HEK293T (cell line): ENCODE measurements at regions not wholly inside any gene's neighbourhood (a gene's known extent, or its start where the extent isn't known, plus 50 kb on each side); places are given as distances from the start of the nearest gene placed in this dataset.

Experiments used
- ARNT ChIP-seq: fragments of 450-650 bp; IDR thresholded peaks from 2 replicates; pipeline ENCODE4 v1.6.1; 2017; ENCODE audit warnings: mild to moderate bottlenecking
- BHLHE40 ChIP-seq: fragments of 450-650 bp; IDR thresholded peaks from 2 replicates; pipeline ENCODE4 v1.6.1; 2016; ENCODE audit warnings: mild to moderate bottlenecking, moderate library complexity, borderline replicate concordance
- CTBP1 ChIP-seq: fragments of 450-650 bp; IDR thresholded peaks from 2 replicates; pipeline ENCODE4 v1.6.1; 2016; ENCODE audit warnings: borderline replicate concordance
- ELF4 ChIP-seq: fragments of 450-650 bp; IDR thresholded peaks from 2 replicates; pipeline ENCODE4 v1.6.1; 2017; ENCODE audit warnings: antibody characterized with exemption
- FOXA1 ChIP-seq: fragments of 450-650 bp; IDR thresholded peaks from 2 replicates; pipeline ENCODE4 v1.6.1; 2016; ENCODE audit warnings: mild to moderate bottlenecking
- FOXK2 ChIP-seq: fragments of 450-650 bp; IDR thresholded peaks from 2 replicates; pipeline ENCODE4 v1.6.1; 2016; ENCODE audit warnings: mild to moderate bottlenecking
- FOXM1 ChIP-seq: fragments of 450-650 bp; IDR thresholded peaks from 2 replicates; pipeline ENCODE4 v1.6.1; 2017; ENCODE audit warnings: mild to moderate bottlenecking, borderline replicate concordance
- HDGF ChIP-seq: fragments of 450-650 bp; IDR thresholded peaks from 2 replicates; pipeline ENCODE4 v1.6.1; 2017; ENCODE audit warnings: antibody characterized with exemption, borderline replicate concordance
- L3MBTL2 ChIP-seq: fragments of 450-650 bp; conservative IDR thresholded peaks from 2 replicates; pipeline ENCODE4 v1.6.1; 2016; ENCODE audit warnings: mild to moderate bottlenecking
- LEF1 ChIP-seq: fragments of 450-650 bp; IDR thresholded peaks from 2 replicates; pipeline ENCODE4 v1.6.1; 2017; ENCODE audit warnings: mild to moderate bottlenecking, borderline replicate concordance
- SP1 ChIP-seq: fragments of 450-650 bp; IDR thresholded peaks from 2 replicates; pipeline ENCODE4 v1.6.1; 2017
- SUZ12 ChIP-seq: fragments of 450-650 bp; IDR thresholded peaks from 2 replicates; pipeline ENCODE4 v1.6.1; 2016; ENCODE audit warnings: mild to moderate bottlenecking
- TARDBP ChIP-seq: fragments of 450-650 bp; IDR thresholded peaks from 2 replicates; pipeline ENCODE4 v1.6.1; 2016
- TF ChIP-seq, protein P1 (sequence below): fragments of 450-650 bp; IDR thresholded peaks from 2 replicates; pipeline ENCODE4 v1.6.1; 2016

DNA sequence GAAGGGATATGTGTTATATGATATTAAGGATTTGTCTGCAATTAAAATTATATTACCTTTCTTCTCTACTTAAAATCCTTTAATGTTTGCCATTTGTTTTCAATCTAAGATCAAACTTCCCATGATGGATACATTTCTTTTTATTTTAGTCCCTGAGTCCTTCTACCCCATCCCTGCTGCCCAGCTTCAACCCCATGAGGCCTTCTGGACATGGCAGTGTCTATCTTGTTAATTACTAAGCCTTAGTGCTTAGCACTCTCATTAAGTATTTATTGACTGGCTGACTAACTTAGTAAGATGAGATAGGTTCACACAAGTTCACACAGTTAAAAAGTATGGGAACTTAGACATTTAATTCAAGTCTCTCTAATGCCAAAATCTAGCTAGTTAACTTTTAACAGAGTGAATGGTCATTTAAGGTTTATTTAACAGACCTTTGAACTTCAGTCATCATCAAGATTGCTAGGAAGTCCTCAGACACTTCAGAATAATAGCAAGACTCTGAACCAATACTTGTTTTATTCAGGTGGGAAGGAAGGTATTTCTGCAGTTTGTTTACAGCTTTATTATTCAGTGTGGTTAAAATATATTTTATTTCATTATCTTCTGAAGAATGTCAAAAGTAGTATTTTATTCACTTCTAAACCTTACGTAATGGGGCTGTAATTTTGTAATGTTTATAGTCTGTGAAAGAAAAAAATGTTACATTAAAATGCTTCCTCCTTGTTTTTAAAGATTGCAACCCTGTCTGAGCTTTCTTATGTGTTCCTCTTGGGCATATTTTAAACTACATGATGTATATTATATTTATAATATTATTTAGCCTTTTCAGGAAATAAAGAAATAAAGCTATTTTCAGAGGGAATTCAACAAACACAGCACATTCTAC lies 848.9 kb downstream of the REEP3 start:
- TF ChIP-seq HDGF (no peak), FOXA1 (no peak), ELF4 (no peak), SUZ12 (no peak), L3MBTL2 (no peak), TARDBP (no peak), BHLHE40 (no peak), ARNT (no peak), FOXM1 (no peak), CTBP1 (no peak), SP1 (no peak), FOXK2 (no peak), LEF1 (no peak)
- TF ChIP-seq, protein P1, sequence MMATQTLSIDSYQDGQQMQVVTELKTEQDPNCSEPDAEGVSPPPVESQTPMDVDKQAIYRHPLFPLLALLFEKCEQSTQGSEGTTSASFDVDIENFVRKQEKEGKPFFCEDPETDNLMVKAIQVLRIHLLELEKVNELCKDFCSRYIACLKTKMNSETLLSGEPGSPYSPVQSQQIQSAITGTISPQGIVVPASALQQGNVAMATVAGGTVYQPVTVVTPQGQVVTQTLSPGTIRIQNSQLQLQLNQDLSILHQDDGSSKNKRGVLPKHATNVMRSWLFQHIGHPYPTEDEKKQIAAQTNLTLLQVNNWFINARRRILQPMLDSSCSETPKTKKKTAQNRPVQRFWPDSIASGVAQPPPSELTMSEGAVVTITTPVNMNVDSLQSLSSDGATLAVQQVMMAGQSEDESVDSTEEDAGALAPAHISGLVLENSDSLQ = no peak
